K562 (cell line): ENCODE measurements at regions not wholly inside any gene's neighbourhood (a gene's known extent, or its start where the extent isn't known, plus 50 kb on each side); places are given as distances from the start of the nearest gene placed in this dataset.

Source experiments
- ATAC-seq: fragments of 200-7000 bp; cut with Tn5 transposase; 3 replicates; pipeline ENCODE4 v1.9.1; 2020; ENCODE audit warnings: moderate library complexity
- BruUV-seq: library from RNA; stranded (reverse); fragments of 400-500 nt; replicated peaks from 2 replicates; lab custom pipeline; 2021; lab: Mats Ljungman, UMichigan
- CTCF ChIA-PET: fragments of 300-600 bp; formaldehyde crosslinking; extraction: SDS; loops from one replicate; lab custom pipeline; 2021; ENCODE audit warnings: low intra/inter-chr PET ratio; lab: Yijun Ruan, JAX
- POLR2A ChIA-PET: fragments of 300-600, 350-650 bp; sonication (Branson Sonifier 250); formaldehyde crosslinking; extraction: SDS; loops from one replicate; lab custom pipeline; 2021; ENCODE audit warnings: antibody characterized with exemption, inconsistent platforms; lab: Yijun Ruan, JAX
- DNase-seq, 4 experiments: peaks; one replicate each; pipeline versions ENCODE4 v3.0.0 to v3.0.0-alpha.2; 2011 to 2018; ENCODE audit warnings: low spot score in 3 of 4, mixed read lengths in 3 of 4; ENCODE audit errors: extremely low read depth in 1 of 4
- FAIRE-seq: peaks from 2 replicates; lab custom pipeline; 2011; peaks lifted over from hg19 to GRCh38; lab: Jason Lieb, UNC
- H2AFZ ChIP-seq: 2 replicates; pipeline ENCODE4 v1.6.0; 2011; ENCODE audit warnings: low read depth, low read length, control low read depth, inconsistent platforms
- H3K27ac ChIP-seq: fragments of 200-600 bp; 3 replicates; pipeline ENCODE4 v1.8.0; 2011; ENCODE audit warnings: low read depth, mild to moderate bottlenecking, control low read depth, inconsistent platforms, low read length, moderate library complexity, mixed read lengths; ENCODE audit errors: extremely low read depth
- H3K27me3 ChIP-seq, 2 experiments: fragments of 300-600 bp in 1 of 2; 2 replicates in 1 of 2; 3 replicates in 1 of 2; pipeline versions ENCODE4 v1.6.0 to v1.8.0; 2011; ENCODE audit warnings: inconsistent platforms in 2 of 2, low read length in 2 of 2, mild to moderate bottlenecking in 1 of 2, mixed read lengths in 1 of 2, moderate library complexity in 1 of 2; ENCODE audit not compliant: control insufficient read depth in 2 of 2, insufficient read depth in 2 of 2
- H3K36me3 ChIP-seq: fragments of 300-600 bp; 3 replicates; pipeline ENCODE4 v1.8.0; 2011; ENCODE audit warnings: mild to moderate bottlenecking, low read length, inconsistent platforms; ENCODE audit not compliant: control insufficient read depth, insufficient read depth
- H3K4me1 ChIP-seq, 2 experiments: fragments of 200-600 bp in 1 of 2; replicated peaks in 1 of 2; 2 replicates in 1 of 2; 3 replicates in 1 of 2; pipeline versions ENCODE4 v1.5.1 to v1.8.0; 2011; ENCODE audit warnings: inconsistent platforms in 2 of 2, low read length in 2 of 2, mild to moderate bottlenecking in 1 of 2, mixed read lengths in 1 of 2, moderate library complexity in 1 of 2; ENCODE audit not compliant: control insufficient read depth in 2 of 2, insufficient read depth in 2 of 2
- H3K4me2 ChIP-seq: 2 replicates; pipeline ENCODE4 v1.6.1; 2011; ENCODE audit warnings: low read length, control low read depth, inconsistent platforms, mixed read lengths; ENCODE audit not compliant: insufficient read depth
- H3K4me3 ChIP-seq: fragments of 200-600 bp; sonication (generic), shearing (Covaris generic); 2 replicates; pipeline ENCODE4 v1.5.1; 2016; ENCODE audit warnings: control low read depth, inconsistent platforms
- H3K79me2 ChIP-seq: fragments of 200-600 bp; 3 replicates; pipeline ENCODE4 v1.8.0; 2011; ENCODE audit warnings: low read length, inconsistent platforms; ENCODE audit not compliant: control insufficient read depth, insufficient read depth
- H3K9ac ChIP-seq, 2 experiments: 2 replicates each; pipeline versions ENCODE4 v1.6.0 to v1.6.1; 2011; ENCODE audit warnings: low read depth in 2 of 2, low read length in 2 of 2, control low read depth in 1 of 2, inconsistent platforms in 1 of 2, mild to moderate bottlenecking in 1 of 2, mixed read lengths in 1 of 2; ENCODE audit not compliant: insufficient read depth in 1 of 2
- H3K9me1 ChIP-seq: one replicate; pipeline ENCODE4 v1.6.0; 2011; ENCODE audit warnings: inconsistent platforms, mild to moderate bottlenecking, low read length, moderate library complexity; ENCODE audit not compliant: control insufficient read depth, insufficient read depth
- H3K9me3 ChIP-seq: replicated peaks from 2 replicates; pipeline ENCODE4 v1.5.1; 2011; ENCODE audit warnings: low read depth, low read length, inconsistent platforms; ENCODE audit not compliant: control insufficient read depth, insufficient read depth
- H4K20me1 ChIP-seq: replicated peaks from 2 replicates; pipeline ENCODE4 v1.6.1; 2011; ENCODE audit warnings: low read length, inconsistent platforms, mixed read lengths; ENCODE audit not compliant: control insufficient read depth, insufficient read depth
- CEBPG ChIP-seq, 3 experiments: fragments of 200-800 bp in 1 of 3; sonication (Bioruptor generic) in 1 of 3; sonication (generic) in 1 of 3; formaldehyde crosslinking in 1 of 3; IDR thresholded peaks in 2 of 3; conservative IDR thresholded peaks in 1 of 3; 2 replicates each; pipeline versions ENCODE4 v1.6.1 to v1.8.0; 2016 to 2022; ENCODE audit warnings: missing compliant biosample characterization in 2 of 3, missing genetic modification characterization in 2 of 3, mild to moderate bottlenecking in 1 of 3, missing genetic modification reagents in 1 of 3
- GTF2F1 ChIP-seq: IDR thresholded peaks from 2 replicates; pipeline ENCODE4 v1.6.1; 2011; ENCODE audit warnings: low read depth, low read length, improper control_type of control experiment
- KLF1 ChIP-seq: fragments of 450-650 bp; IDR thresholded peaks from 2 replicates; pipeline ENCODE4 v1.6.1; 2016; ENCODE audit warnings: missing genetic modification characterization, missing compliant biosample characterization
- MCM2 ChIP-seq: fragments of 450-650 bp; IDR thresholded peaks from 2 replicates; pipeline ENCODE4 v1.6.1; 2017; ENCODE audit warnings: low read depth, mild to moderate bottlenecking
- PHB2 ChIP-seq: fragments of 450-650 bp; IDR thresholded peaks from 2 replicates; pipeline ENCODE4 v1.6.1; 2017; ENCODE audit warnings: low read depth
- RBM39 ChIP-seq: fragments of 200-400 bp; formaldehyde crosslinking; optimal IDR thresholded peaks from 2 replicates; pipeline ENCODE3; 2018; ENCODE audit warnings: low read depth, low read length
- SIN3B ChIP-seq: fragments of 450-650 bp; IDR thresholded peaks from 2 replicates; pipeline ENCODE4 v1.6.1; 2017; ENCODE audit warnings: low read depth, mild to moderate bottlenecking, moderate library complexity
- SMARCC2 ChIP-seq: fragments of 450-650 bp; IDR thresholded peaks from 2 replicates; pipeline ENCODE4 v1.6.1; 2017; ENCODE audit warnings: antibody characterized with exemption, moderate library complexity, mild to moderate bottlenecking, low read depth
- SPI1 ChIP-seq: IDR thresholded peaks from 2 replicates; pipeline ENCODE4 v1.6.1; 2011; ENCODE audit warnings: low read depth, low read length, control low read depth, borderline replicate concordance
- ZFP36 ChIP-seq: fragments of 150-350 bp; IDR thresholded peaks from 2 replicates; pipeline ENCODE4 v1.6.1; 2018; ENCODE audit warnings: low read length, low read depth; ENCODE audit not compliant: partially characterized antibody
- ZNF696 ChIP-seq: fragments of 250-450 bp; sonication (Bioruptor Pico); conservative IDR thresholded peaks from 2 replicates; pipeline ENCODE4 v1.4.0; 2020; ENCODE audit warnings: mild to moderate bottlenecking, moderate library complexity
- ZZZ3 ChIP-seq: fragments of 450-650 bp; IDR thresholded peaks from 2 replicates; pipeline ENCODE4 v1.6.1; 2016; ENCODE audit warnings: antibody characterized with exemption, mild to moderate bottlenecking, moderate library complexity
- WGBS: fragments of 100-300 bp; shearing (Covaris generic); methylation state at CpG from one replicate; pipeline ENCODE4 v1.1.6; 2016; ENCODE audit warnings: low coverage, mixed read lengths; ENCODE audit not compliant: insufficient coverage; ENCODE audit errors: missing lambda C conversion rate; 5-methylcytosine and 5-hydroxymethylcytosine counted together
- in situ Hi-C: fragments of 300-500 bp; cut with MboI; formaldehyde crosslinking; loops from 4 replicates; pipeline ENCODE4 v1.15.0; 2018; ENCODE audit warnings: inconsistent platforms, mixed read lengths
- intact Hi-C: fragments of 100-400 bp; cut with micrococcal nuclease; formaldehyde crosslinking; loops from 2 replicates; pipeline ENCODE4 v1.14.2; 2022
- TF ChIP-seq, protein P1 (sequence below): fragments of 250-450 bp; sonication (Bioruptor Pico); IDR thresholded peaks from 2 replicates; pipeline ENCODE4 v1.5.0; 2021; ENCODE audit warnings: mild to moderate bottlenecking, borderline replicate concordance

DNA sequence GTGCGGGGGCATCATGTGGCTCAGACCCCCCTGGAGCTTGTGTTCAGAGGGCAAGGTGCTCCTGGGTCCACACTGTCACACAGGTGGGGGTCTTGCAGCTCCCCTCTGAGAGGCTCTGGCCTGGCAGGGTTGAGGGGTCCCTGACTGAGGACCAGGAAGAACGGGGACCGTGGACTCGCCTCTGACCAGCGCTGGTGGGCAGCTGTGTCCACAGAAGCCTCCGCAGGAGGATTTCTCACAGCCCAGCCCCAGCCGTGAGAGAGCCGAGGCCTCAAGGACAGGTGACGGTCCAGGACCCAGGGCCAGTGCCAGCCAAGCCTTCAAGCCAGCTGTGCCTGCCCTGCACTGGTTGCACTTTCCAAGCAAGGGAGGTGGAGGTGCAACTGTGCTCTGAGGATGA, 63.5 kb upstream of the TTC34 start:
- DNase-seq (no peak), ATAC-seq (no peak), FAIRE-seq (no peak)
- H3K9me3 ChIP-seq = no peaks in the 10 kb centered on the region
- intact Hi-C loops = no loop called here
- no peaks in the 10 kb centered on the region for H3K36me3 ChIP-seq
- H4K20me1 ChIP-seq = no peaks in the 10 kb centered on the region
- in situ Hi-C loops = no loop called here
- H3K27ac ChIP-seq = no peak overlapping the region
- H3K27me3 ChIP-seq = peaks cover 0 to 16% of the 10 kb centered on the region in 2 experiments; a peak in 2 of 5 replicates
- no peak overlapping the region for H3K9ac ChIP-seq
- no TSS peak for BruUV-seq
- ChIA-PET POLR2A (interaction anchor here (0.6 kb wide), 1 partner anchor 148 kb away, joined by 3 read pairs; no protein-coding TSS in a partner anchor), CTCF (no interaction called here)
- WGBS = 3% methylated on average over 9 of the region's 9 CpGs
- H3K4me1 ChIP-seq = no peaks in the 10 kb centered on the region; a peak in 1 of 5 replicates
- no peaks in the 10 kb centered on the region for H3K9me1 ChIP-seq
- H3K4me2 ChIP-seq = no peak overlapping the region
- H3K4me3 ChIP-seq = no peak overlapping the region
- no peak overlapping the region for H2AFZ ChIP-seq
- TF ChIP-seq SIN3B (no peak), RBM39 (no peak), ZZZ3 (no peak), CEBPG (CRISPR knock-in tag; IDR thresholded peaks at IDR 0.05) (no peak), CEBPG (tag; conservative IDR thresholded peaks at IDR 0.05 in 1 of 2, IDR thresholded peaks at IDR 0.05 in 1 of 2) (no peak), SPI1 (no peak), PHB2 (no peak), KLF1 (tag) (no peak), MCM2 (no peak), GTF2F1 (no peak), SMARCC2 (no peak), ZNF696 (no peak), ZFP36 (no peak)
- TF ChIP-seq, protein P1, sequence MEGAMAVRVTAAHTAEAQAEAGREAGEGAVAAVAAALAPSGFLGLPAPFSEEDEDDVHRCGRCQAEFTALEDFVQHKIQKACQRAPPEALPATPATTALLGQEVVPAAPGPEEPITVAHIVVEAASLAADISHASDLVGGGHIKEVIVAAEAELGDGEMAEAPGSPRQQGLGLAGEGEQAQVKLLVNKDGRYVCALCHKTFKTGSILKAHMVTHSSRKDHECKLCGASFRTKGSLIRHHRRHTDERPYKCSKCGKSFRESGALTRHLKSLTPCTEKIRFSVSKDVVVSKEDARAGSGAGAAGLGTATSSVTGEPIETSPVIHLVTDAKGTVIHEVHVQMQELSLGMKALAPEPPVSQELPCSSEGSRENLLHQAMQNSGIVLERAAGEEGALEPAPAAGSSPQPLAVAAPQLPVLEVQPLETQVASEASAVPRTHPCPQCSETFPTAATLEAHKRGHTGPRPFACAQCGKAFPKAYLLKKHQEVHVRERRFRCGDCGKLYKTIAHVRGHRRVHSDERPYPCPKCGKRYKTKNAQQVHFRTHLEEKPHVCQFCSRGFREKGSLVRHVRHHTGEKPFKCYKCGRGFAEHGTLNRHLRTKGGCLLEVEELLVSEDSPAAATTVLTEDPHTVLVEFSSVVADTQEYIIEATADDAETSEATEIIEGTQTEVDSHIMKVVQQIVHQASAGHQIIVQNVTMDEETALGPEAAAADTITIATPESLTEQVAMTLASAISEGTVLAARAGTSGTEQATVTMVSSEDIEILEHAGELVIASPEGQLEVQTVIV (CRISPR knock-in tag) = no peak
- no peaks in the 10 kb centered on the region for H3K79me2 ChIP-seq
